Fibroblast of gingiva (primary cell): ENCODE measurements at regions not wholly inside any gene's neighbourhood (a gene's known extent, or its start where the extent isn't known, plus 50 kb on each side); places are given as distances from the start of the nearest gene placed in this dataset.
"Not testable (repeated sequence)": the region's sequence is repeated elsewhere in the genome, so short reads cannot be mapped to it uniquely, and the experiment has no call there.

Experiments used
- DNase-seq: peaks from one replicate; pipeline ENCODE4 v3.0.0-alpha.2; 2011; ENCODE audit warnings: low read depth

DNA sequence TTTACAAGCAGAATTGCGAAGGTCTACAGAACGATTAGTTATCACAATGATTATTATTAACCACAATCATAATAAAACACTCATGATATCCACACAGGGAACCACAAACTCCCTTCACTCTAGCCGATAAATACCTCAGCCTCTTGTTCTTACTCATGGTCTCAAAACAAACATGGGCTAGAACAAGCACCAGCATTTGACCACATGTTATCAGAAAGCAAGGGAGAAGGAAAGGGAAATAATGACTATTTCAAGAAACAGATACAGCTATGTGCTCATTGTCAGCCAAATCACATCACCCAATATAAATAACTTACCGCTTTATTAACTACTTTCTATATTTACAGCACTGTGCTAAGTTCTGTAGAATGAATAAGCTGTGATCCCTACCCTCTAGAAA, 663.2 kb upstream of the HTR2C start:
- no peak for DNase-seq

DNA sequence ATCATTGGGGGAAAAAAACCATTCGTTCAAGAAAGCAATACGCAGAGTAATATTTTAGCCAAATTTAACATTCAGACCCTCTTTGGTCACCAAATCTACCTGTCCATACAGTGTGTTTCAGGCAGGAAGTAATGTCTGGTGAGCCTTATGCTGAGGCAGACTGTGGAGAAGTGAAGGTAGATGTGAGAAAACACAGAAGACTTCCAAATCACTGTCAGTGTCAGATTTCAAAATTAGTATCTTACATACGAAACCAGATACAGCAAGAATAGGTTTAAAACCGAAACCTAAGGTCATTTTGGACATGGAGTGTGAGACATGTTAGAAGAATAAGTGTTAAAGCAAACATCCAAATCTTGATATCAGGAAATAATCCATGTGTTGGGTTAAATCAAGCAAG, 664.5 kb upstream of the HTR2C start:
- DNase-seq, result no peak

DNA sequence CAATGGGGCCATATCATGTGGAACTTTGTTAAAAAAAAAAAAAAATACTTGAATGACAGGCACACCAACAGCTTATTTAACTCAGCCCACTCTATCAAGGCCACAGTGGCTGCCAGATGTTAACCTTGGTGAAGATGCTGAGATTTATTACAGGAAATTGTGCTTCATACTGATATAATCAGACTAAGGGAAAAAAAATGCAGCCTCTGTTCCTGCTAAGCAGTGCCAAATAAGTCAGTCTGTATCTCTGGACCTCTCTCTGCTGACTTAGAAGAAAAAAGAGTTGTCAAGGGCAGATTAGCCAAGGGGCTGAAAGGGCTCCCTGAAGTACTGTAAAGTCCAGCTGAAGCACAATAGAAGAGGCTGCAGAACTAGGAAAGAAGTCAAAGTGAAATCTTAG, 677.7 kb upstream of the HTR2C start:
- DNase-seq, result no peak

DNA sequence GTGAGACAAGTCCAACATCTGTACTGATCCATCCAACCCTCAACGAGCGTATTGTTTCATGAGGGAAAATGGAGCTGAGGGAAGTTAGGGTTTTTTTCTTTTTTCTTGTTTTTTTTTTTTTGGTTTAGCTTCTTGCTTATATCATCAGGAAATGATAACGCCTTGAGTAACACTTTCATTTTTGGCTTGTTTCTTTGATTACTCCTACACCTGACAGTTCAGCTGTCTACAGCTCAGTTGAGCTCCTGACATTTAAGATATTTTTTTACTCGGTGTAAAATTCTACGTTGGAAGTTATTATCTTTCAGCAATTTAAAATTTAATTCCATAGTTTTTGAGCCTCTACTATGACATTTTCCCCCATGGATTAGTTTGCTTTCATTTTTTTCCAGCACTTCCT, 691.0 kb upstream of the HTR2C start:
- no peak for DNase-seq

DNA sequence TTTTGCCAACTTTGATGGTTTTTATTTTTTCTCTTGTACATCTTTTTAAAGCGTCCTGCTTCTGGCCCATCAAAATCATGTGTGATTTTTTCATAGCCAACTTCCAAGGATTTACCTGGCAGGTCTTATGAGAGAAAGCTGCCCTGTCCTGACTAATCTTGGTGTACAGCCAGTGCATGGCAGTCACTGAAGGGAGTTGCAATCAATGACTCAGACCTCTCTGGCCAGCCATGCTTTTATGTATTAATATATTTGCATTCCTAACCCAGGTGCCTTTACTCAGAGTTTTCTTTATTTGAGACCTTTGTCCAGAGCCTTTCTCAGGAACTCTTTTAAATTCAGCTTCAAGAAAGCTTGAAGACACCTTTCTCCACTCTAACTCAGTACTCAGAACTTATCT, 691.5 kb upstream of the HTR2C start:
- no peak for DNase-seq

DNA sequence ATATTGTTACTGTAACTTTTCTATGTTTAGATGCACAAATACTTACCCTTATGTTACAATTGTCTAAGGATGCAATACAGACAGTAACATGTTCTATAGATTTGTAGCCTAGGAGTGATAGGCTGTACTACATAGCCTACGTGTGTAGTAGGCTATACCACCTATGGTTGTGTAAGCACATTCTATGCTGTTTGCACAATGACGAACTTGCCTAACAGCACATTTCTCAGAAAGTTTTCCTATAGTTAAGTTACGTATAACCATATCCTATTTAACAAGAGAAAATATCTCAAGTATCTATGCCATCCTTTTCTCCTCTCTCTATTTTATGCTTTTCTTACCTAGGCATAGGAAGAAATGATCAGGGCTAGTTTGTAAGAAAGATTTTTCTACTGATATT, 710.8 kb upstream of the HTR2C start:
- DNase-seq, result no peak

DNA sequence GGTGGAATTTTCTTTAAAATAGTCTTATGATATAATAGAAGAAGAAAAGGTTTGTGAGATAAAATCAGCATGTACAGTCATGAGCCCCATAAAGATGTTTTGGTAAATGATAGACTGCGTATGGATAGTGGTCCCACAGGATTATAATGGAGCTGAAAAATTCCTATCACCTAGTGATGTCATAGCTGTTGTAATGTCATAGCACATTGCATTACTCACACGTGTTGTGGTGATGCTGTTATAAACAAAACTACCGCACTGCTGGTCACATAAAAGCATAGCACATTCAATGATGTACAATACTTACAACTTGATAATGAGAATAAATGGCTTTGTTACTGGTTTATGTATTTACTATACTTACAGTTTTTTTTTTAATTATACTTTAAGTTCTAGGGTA, 715.2 kb upstream of the HTR2C start:
- DNase-seq, result no peak

DNA sequence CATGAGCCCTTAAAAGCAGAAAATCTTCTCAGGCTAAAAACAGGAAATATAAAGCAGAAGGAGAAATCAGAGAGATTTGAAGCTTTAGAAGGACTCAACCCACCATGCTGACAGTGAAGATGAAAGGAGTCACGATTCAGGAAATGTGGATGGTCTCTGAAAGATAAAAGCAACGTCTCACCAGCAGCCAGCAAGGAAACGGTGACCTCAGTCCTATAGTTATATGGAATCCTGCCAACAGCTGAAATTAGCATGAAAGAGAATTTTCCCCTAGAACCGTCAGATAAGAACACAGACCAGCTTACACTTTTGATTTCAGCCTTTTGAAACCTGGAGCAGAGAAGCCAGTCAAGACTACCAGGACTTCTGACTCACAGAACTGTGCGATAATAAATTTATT, 715.7 kb upstream of the HTR2C start:
- DNase-seq, result no peak

DNA sequence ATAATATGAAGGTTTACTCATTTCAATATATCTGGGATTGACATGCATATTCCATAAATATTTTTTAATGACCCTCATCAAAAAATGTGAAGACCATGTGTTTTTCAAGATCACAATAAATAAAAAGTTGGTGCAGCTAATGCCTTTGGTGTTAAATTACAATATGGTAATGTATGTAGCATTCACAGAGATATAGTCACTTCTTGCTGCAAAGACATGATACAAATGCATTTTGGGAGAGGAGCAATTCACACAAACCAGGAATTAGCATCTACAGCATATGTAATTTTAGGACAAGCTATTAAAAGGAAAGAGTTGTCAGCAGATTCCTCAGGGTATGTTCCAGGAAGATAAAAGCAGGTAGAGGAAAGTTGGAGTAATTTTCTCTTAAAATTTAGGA, 734.5 kb upstream of the HTR2C start:
- no peak for DNase-seq

DNA sequence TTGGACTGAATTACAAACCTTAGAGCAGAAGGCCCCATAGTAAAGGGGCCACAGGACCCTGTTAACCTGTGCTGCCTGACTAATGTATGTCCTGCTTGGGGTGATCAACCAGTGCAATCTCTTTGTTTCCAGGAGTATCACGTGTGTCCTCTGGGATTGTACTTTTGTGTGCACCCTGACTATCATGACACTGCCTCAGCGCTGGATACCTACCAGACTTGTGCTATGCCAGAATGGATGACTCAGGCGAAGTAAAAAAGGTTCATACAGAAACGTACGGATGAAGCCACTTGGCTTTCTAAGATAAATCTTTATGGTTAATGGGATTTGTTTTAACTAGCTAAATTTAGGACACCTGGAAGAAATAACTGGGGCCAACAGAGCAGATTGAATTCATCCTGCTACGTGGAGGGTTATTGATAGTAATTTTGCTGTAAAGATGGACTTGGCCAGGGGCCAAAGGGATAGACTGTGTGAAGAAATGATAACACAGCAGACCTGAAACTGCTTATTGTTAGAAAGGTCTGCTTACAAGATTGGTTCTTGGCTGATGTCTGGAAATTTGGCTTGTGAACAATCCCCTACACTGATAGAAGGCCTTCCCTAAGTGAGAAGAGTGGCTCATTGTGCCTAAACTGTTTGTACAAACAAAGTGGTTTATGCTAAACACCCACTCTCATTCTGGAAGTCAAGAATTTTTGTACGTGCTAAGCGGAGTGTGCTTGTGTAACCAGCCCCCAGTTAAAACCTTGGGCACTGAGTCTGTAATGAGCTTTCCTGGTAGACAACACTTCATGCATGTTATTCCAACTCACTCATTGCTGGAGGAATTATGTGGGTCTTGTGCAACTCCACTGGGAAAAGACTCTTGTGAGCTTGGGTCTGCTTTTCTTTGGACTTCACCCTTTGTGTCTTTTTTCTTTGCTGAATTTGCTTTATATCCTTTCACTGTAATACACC, 750.5 kb upstream of the HTR2C start:
- DNase-seq, result no peak

DNA sequence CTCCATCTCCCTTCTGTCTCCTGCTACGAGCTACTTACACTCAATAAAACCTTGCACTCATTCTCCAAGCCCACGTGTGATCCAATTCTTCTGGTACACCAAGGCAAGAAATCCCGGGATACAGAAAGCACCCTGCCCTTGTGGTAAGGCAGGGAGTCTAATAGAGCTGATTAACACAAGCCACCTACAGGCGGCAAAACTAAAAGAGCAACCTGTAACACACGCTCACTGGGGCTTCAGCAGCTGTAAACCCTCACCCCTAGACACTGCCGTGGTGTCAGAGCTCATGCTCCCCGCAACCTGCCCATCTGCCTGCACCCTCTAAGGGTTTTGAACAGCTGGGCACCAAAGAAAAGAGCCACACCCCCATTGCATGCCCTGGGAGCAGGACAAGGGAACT, 755.4 kb upstream of the HTR2C start:
- DNase-seq, result no peak

DNA sequence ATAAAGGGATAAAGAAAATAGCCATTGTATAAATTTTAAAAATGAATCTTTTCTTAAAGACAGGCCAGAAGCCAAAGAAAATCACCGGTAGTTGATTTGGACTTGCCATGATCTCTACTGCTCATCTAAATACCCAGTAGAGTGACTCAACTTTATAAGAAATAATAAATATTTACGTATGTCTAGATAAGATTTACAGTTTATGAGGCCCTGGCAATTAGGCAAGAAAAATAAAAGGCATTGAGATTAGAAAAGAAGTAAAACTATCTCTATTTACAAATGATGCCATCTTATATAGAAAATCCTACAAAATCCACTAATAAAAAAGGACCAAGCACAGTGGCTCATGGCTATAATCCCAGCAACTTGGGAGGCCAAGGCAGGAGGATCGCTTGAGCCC, 765.5 kb upstream of the HTR2C start:
- DNase-seq, result no peak

DNA sequence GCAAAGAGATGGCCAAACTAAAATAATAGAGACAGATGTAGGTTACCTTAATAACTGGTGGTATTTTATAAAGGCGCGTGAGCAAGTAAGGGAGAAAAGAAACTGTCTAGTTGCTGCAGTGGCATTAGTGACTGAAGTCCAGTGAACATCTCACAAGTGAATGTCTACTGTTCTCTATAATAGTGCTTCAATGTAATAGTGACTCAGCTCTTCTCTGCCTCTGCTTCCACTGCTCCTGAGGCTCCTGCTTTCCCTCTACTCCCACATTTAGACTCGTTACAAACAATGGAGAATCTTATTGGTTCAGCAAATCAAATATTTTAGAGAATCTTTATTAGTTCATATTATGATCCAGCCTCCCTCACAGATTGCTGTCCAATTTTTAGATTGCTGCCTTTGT, 779.1 kb upstream of the HTR2C start:
- no peak for DNase-seq

DNA sequence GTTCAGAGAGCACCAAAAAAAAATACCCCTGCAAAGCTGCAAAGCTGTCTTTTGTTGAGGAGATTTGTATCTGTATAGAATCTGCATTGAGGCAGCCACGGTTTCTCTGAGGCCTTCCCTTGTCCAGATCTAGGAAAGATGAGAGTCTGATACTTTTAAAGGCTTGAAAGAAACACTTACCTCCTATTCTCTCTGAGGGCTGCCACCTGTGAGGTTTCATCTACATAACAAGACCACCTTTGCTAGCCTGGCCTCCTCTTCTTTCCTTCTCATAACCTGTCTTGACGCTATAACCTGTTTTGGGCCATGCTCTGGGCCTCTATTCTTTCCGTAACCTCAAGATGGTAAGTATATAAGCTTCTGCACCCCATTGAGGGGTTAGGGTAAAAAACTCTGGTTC, 779.6 kb upstream of the HTR2C start:
- no peak for DNase-seq

DNA sequence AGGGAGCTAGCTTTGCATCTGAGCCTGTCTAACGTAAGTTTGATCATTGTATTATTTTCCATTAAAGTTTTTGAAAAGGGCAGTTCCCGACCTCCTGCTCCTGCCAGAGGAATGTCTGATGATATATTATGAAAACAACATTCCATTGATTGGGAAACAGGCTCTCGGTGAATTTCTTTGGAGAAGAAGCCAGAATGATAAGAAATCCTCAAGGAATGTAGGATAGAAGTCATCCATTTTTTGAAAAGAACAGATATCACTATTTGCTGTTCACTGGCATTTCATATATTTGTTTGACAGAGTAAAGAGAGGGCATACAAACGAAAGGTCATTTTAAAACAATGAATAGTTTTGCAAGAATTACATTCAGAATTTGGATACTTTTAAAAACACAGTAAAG, 781.0 kb upstream of the HTR2C start:
- no peak for DNase-seq

DNA sequence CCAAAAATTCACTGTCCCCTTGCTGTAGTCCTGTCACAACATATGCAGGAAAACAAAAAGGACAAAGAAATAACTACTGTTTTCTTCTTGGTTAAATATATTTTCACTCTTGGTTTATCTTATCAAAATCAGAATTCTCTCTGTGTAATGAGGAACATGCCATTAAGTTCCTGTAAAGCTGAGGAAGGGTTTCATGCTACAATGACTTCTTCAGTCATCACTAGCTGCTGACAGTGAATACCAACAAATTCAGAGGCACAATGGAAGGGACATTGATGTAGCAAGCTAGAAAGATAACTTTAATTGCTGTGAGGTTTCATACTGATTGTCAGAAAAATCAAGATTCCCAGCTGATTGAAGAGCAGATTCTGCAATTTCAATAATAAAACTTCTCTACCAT, 782.9 kb upstream of the HTR2C start:
- DNase-seq, result no peak

DNA sequence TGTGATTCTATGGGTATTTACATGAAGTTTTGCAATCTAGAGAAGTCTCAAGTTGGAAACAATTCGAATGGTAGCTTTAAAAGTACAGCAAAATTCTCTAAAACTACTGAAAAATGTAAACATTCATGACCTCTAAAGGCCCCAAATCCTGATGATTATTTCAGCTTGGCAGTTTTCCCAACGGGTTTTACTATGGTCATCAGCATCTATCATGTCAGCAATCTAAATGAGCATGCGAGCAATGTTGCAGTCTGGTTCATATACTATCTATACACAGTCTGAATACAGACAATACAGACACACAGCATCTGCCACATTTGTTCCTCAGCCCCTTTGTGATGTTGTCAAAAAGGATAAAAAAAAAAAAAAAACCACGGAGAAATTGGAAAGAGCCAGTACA, 790.3 kb upstream of the HTR2C start:
- DNase-seq, result no peak

DNA sequence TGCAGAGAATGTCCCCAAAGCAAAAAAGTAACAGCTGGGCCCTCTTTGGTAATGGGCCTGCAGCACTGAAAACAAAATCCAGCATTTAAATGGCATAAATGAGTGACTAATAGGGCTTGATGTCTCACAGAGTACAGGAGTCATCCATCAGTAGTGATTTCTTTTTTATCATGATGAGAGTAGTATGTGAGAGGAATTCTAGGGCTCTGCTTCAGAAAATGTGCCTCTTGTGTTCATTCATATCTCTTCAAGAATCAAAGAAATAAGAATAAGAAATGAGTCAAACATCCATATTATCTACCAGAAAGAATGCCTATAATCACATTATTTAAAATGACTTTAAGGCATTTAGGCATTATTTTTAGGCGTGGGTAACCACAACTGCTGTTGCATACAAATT, 792.9 kb upstream of the HTR2C start:
- DNase-seq, result no peak

DNA sequence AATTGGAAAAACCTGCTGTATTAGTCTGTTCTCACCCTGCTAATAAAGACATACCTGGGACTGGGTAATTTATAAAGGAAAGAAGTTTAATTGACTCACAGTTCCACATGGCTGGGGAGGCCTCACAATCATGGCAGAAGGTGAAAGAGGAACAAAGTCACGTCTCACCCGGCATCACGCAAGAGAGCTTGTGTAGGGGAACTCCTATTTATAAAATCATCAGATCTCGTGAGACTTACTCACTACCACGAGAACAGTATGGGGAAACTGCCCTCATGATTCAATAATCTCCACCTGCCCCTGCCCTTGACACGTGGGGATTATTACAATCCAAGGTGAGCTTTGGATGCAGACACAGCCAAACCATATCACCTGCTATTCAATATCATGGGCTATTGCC, 799.1 kb upstream of the HTR2C start:
- not testable (repeated sequence) for DNase-seq

DNA sequence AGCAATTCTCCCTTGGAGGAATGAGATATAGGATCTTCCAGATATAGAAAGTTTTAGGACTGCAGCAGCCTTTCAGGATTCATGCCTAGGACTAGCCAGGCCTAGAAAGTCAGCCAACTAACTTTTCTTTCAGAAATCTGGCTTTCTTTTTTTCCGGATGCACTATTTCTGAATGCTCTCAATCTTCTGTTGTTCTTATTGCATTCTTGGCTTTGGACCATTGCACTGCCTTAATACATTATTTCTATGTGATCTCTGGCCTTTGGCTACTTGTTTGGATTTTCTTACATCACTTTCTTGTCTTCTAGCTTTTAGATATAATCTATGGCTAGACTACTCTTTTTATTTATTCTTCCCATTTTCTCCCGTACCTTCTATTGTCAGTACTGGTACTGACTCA, 813.1 kb upstream of the HTR2C start:
- DNase-seq, result no peak

DNA sequence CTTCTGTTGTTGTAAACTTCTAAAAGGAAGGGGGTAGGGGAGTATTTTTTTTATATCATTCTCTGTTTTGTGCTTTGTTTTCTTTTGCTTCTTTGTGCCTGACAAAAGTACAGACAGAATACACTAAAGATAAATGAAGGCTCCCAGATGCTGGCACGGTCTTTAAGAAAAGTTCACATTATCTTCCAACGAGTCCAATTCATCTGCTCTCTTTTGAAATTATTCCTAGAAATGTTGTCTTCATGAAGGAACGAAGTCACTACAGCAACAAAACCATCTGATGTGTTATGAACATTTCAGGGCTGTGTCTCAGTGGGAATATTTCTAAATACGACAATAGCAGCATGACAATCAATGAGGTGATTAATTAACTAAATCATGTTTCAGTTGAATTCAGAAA, 813.8 kb upstream of the HTR2C start:
- DNase-seq, result no peak

DNA sequence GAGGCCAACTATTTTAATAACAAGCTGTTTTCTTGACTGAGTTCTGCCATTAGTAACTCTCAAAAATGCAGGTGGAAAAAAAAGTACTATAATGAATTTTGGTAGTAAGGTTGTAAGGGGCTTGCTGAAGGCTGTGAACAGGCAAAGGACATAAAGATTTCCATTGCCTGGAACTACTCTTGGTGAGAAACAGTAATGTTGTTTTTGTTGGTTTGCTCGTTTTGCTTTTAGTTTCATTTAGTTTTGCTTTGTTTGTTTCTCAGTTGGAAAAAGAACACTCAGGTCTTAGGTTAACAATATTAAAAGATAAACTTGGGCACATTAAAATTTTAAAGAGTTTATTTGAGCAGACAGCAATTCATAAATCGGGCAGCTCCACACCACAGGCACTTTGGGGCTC, 824.5 kb upstream of the HTR2C start:
- DNase-seq, result no peak

DNA sequence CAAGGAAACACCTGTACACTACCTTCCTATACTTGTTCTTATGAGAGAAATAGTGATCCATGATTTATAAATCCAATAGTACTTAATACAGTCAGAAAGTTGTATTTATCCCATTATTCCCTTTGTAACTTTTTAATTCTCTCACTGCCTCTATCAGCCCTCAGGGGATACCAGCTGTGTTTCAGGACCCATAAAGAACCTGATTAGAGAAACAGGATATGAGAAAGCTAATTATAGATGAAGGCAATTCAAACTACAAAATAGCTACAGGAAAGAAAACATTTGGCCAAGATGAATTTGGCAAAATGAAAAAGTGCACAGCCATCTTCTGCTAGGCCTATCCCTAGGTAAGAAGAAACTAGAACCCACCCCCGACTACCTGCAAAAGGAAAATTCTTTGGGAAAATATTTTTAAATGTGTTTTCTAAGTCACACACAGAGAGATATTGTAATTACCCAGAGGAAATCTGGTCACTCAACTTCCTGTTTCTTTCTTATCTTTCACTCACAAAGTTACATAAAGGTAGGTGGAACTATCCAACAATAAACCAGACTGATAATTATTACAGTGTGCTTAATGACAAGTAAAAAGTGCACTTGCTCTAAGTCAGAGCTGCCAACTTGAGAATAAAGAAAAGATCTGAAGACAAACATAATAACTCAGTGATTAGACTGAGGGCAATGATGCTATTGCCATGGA, 836.5 kb upstream of the HTR2C start:
- no peak for DNase-seq

DNA sequence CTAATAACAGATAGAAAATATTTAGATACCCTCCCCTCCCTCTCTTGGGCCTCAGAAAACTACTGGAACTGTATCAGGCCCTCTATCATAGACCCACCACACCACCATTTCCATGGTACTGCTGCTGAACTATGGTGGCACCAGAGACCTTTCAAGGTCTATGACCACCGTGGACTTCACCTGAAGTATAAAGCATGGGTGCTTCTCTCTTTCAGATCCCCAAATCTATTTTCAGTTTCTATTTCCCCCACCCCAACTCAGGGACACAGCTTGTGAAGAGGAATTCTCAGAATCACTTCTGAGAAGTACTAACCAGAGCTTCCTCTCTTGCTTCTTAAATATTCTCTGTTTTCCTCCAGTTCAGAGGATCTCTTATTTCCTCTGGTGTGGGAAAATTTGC, 840.8 kb upstream of the HTR2C start:
- no peak for DNase-seq
